Esophagus mucosa (tissue), 1 donor: ENCODE measurements at regions not wholly inside any gene's neighbourhood (a gene's known extent, or its start where the extent isn't known, plus 50 kb on each side); places are given as distances from the start of the nearest gene placed in this dataset.
"Not testable (repeated sequence)": the region's sequence is repeated elsewhere in the genome, so short reads cannot be mapped to it uniquely, and the experiment has no call there.

Source experiments
- ATAC-seq: fragments of 200-7000 bp; cut with Tn5 transposase; one replicate; pipeline ENCODE4 v1.9.1; 2020
- donor health status: DM: yes; HTN: yes; CAD: no.

DNA sequence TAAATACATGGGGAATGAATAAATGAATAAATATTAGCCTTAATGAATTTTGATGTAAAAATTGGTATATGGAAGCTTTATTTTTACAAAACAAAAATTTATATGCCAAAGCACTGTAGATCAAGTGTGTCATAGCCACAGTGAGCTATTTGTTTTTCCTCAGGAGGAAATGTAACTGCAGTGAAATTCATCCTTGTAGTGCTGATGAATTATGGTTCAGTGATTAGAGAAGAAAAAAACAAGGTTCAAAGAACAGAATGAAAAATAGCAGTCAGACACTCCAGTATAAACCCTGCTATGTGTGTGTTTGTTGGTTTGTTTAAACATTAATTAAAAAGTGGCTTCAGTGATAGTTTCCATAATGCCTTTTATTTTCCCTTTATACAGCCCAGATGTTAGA is 228.0 kb upstream of the GPR149 start:
- no peak for ATAC-seq

DNA sequence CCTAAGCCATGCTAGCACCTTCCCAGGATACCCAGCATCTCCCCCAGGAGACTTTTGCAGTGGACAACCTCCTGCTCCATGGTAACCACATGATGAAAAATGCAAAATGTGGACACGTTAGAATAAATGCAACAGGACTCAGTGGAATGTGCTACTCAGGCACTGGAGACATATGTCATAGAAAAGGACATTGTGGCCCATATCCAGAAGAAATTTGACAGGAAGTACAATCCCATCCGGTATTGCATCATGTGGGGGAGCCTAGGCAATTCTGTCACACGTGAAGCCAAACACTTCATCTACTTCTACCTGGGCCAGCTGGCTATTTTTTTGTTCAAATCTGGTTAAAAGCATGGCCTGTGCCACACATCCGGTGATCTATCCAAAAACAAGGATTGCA is 227.2 kb upstream of the GPR149 start:
- ATAC-seq, result no peak

DNA sequence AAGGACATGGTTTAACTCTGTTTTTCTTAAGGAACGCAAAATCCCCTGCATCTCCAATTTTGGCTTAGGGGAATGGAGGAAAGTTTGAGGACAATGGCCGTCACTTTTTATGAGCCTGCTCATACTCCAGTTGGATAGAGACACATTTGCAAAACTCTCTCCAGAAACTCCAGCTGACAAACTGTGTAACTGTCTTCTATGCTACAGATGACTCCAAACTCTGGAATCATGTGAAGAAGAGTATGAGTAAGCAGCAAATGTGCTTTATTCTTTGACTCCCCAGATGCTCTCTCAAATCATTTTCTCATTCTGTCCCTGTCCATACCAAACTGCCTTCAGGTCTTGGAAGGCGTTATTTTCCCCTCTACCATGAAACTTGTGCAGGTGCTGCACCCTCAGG is 226.5 kb upstream of the GPR149 start:
- ATAC-seq, result no peak

DNA sequence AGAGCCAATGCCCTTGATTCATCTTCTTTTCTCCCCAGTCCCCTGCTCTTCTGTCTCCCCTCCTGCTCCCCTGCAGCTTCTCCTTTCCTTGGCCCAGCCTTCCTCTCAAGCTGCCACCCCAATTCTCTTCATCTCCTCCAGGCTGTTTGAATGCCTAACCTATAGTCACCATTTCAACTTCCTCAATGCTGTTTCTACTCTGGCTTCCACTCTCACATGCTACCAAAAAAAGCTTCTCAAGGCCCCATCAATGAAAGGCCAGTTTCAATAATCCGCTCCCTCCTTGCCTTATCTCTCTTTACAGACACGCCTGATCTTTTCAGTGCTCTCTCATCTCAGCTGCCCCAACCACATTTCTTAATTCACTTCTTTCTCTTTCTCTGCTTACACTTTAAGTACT is 212.2 kb upstream of the GPR149 start:
- ATAC-seq, result no peak

DNA sequence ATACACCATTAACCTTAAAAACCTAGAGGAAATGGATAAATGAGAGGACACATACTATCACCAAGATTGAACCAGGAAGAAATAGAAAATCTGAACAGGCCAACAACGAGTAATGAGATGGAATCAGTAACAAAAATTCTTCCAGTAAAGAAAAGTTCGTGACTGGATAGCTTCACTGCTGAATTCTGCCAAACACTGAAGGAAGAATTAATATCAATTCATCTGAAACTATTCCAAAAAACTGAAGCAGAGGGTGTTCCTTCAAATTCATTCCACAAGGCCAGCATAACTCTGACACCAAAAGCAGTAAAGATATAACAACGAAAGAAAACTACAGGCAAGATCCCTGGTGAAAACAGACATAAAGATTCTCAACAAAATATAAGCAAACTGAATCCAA is 195.8 kb upstream of the GPR149 start:
- ATAC-seq, result no peak

DNA sequence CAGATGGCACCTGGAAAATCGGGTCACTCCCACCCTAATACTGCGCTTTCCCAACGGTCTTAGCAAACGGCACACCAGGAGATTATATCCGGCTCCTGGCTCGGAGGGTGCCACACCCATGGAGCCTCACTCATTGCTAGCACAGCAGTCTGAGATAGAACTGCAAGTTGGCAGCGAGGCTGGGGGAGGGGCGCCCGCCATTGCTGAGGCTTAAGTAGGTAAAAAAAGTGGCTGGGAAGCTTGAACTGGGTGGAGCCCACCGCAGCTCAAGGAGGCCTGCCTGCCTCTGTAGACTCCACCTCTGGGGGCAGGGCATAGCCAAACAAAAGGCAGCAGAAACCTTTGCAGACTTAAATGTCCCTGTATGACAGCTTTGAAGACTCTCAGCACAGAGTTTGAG is 189.6 kb upstream of the GPR149 start:
- ATAC-seq, result not testable (repeated sequence)

DNA sequence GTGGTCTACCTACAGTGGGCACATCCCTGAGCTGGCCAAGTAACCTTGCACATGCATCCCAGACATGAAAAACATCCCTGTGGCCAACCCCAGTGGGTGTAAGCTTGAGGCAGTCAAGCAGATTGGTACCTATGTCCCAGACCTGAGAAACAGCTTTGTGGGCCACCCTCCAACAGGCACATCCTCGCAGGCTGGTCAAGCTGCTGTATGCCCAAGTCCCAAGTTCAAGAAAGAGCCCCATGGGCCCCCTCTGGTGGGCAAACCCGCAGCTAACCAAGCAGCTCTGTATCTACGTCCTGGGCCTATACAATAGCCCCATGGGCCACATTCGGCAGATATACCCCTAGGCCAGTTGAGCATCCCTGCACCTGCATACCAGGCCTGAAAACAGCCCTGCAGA is 186.3 kb upstream of the GPR149 start:
- no peak for ATAC-seq

DNA sequence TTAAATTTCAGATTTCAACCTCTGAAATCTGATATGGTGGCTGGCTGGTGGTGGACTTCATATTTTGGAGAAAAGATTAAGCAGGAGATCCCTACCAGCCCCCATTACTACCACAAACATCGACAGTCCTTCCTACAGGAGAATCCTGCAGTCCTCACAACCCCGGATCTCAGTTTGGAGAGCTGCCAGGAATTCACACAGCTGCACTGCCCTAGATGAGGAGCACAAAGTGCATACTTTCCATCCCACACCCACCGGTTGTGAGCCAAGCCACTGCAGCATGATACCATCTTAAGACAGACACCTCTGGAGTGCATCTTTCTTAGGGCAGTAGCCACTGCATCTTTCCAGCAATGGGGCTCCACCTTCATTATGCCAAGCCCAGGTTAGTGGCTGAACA is 185.5 kb upstream of the GPR149 start:
- no peak for ATAC-seq

DNA sequence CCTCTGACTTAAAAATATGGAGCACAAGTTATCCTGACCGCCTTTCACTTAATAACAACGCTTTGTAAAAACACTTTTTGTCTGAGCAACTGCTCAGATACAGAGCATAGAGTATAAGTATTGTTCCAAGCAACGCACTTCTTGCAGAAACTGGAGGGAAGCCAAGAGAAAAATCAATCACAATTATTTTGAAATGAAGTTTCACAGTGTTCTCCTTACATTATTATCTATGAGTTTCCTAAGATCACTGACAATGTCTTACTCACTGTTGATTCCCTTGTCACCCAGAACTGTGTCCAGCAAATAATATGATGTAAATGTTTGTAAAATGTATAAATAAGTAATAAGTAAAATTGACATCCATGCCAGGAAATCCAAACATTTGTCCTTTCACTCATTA is 184.6 kb upstream of the GPR149 start:
- no peak for ATAC-seq

DNA sequence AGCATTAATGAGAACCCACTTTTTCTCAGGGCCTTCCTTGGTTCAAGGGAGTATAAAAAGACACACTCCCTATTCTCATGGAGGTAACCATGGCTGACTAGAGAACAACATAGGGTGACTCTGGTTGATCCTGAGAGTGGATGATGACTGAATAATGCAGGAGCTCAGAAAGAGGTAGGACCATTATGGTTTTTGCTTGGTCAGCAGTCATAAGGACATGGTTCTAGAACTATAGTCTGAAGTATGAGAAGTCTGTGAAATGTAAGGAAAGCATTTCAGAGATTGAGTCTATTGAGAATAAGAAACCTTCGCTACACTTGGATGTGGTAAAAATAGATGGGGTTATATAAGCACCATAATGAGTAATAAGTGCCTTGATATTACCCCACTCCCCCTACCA is 184.1 kb upstream of the GPR149 start:
- ATAC-seq, result no peak

DNA sequence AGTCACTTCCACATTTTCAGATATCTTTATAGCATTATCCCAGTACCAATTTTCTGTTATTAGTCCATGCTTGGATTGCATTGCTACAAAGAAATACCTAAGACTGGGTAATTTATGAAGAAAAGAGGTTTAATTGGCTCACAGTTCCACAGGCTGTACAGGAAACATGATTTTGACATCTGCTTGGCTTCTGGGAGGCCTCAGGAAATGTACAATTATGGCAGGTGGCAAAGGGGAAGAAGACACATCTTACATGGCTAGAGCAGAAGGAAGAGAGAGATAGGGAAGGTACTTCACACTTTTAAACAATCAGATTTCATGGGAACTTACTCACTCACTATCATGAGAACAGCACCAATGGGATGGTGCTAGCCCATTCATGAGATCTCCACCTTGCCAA is 172.3 kb upstream of the GPR149 start:
- ATAC-seq, result no peak

DNA sequence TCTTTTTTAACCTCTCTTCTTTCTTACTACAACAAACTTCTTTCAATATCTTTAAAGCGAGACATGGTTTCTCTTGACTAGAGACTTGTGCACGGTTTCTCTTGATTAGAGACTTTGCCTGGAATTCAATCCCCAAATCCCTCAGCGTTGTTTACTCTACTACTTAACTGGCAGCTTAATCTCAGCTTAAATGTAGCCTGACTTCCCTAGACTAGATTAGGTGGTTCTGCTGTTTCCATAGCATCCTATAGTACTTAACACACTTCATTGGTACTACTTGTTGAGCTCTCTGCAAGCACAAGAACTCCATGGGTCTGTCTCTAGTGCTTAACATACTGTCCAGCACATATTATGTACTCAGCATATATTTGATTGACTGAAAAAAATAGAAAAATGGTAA is 168.2 kb upstream of the GPR149 start:
- no peak for ATAC-seq

DNA sequence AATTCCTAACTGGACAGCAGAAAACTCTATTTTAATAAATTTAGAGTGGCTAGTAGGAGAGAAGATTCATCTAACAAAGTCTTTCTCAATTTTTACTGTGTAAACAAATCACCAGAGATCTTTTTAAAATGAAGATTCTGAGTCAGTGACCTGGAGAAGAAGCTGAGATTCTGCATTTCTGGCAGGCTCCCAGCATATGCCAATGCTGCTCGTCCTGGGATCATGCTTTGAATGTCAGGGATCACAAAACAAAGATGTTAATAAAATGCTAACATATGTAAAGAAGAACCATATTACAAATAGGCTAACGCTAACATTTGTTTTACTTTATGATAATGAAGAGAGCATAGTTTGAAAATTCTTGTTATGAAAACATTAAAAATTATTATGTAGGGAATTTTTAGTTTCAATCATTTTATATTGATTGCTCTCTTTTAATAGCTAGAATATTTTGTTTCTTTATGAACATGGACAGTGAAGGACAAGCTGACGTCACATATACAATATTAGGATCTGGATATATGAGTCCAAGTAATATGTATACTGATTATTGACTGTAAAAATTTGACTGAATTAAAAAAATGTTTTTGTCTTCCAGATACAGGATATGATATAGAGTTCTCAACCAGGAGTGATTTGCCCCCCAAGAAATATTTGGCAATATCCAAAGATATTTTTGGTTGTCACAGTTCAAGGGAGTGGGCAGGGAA is 160.8 kb upstream of the GPR149 start:
- no peak for ATAC-seq

DNA sequence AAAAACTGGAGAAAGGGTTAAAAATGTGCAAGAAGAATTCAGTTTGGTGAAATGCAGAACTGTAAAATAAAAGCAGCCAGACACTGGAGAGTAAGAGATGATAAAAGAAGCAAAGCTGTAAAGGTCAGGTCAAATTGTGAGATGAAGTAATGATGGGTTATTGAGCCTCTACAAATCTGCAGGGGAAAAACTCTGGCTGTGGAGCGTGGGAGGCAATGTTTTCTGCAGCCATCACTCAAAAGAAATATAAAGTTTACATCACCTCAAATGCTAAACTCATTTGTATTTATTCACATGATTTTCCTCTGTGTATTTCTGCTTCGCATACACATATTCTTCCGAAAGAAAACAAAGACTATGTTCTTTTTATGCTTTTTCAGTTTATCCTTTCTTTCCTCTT is 158.8 kb upstream of the GPR149 start:
- no peak for ATAC-seq

DNA sequence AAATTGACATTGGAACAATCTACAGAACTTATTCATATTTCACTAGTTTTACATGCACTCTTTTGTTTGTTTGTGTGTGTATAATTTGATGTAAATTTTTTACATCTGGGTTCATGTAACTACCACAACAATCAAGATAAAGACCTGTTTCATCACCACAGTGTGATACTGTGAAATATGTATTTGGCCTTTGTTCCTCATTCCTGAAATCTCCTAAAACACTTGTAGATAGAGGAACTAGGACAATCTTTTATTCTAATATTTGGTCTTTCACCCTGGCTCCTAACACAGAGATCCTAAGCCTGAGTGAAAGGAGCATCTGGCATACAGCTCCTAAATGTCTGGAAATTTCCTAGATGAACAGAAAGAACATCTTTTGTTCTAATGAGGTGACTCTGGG is 155.0 kb upstream of the GPR149 start:
- no peak for ATAC-seq

DNA sequence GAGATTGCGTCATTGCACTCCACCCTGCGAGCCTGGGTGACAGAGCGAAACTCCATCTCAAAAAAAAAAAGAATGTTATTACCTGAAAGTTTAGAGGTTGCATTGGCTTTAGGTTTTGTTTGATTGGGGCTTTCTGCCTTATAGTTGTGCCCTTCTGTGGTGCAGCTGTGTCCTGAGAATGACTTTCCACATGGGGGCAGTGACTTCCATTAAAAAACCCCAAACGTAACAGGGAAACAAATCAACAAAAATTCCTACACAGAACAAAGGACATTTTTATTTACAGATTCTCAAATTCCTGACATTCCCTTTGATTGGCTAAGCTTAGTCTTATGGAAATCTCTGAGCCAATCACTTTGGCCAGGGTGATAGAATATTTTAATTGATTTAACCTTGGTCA is 154.1 kb upstream of the GPR149 start:
- no peak for ATAC-seq

DNA sequence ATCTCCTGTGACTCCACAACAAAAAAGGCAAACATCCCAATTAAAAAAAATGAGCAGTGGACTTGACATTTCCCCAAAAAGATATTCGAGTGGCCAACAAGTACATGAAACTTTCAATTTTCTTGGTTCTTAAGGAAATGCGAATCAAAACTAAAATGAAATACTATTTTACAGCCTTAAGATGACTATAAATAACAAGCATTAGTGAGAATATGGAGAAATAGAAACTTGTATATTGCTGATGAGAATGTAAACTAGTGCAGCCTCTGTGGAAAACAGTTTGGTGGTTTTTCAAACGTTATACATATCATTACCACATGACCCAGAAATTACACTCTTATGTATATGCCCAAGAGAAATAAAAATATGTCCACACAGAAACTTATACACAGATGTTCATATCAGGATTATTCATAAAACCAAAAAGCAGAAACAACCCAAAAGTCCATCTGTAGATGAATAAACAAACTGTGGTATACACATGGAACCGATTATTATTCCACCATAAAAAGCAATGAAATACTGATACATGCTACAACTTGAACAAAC is 153.2 kb upstream of the GPR149 start:
- no peak for ATAC-seq

DNA sequence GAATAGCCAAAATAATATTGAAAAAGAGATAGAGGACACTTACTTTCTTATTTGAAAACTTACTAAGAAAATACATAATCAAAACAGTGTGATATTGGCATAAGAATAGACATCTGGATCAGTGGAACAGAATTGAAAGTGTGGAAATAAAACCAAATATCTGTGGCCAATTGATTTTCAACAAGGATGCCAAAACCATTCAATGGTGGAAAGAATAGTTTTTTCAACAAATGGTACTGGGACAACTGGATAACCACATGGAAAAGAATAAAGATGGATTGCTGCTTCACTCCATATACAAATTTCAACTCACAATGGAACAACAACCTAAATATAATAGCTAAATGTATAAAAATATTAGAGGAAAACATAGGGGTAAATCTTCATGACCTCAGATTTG is 152.5 kb upstream of the GPR149 start:
- no peak for ATAC-seq

DNA sequence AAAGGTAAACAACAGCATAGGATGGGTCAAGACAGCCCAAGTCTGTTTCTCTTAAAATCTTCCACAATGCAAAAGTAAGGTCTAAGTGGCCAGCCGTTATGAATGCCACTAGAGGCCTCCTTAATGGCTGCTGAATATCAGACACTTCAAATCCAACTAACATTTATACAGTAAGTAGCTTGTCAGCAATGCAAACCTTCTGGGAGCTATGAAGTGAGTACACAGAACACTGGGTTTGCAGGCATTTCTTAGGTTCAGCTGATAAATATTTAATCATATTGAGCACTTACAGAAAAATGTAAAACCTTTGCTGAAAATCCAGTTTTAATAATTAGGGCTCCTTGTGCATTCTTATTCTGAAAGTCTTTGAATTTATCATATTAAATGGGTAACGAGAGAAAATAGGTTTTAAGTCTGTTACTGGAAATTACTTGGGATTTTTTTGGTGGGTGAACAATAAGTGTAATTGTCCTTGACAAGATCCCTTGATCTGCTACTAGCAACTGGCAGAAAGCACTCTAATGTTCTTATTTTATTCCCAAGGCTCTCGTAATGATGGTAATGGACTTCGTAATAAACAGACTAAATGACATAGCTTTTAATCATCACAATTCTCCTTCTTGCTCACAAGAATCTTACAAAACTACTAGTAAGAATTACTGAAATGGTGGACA is 141.7 kb upstream of the GPR149 start:
- no peak for ATAC-seq

DNA sequence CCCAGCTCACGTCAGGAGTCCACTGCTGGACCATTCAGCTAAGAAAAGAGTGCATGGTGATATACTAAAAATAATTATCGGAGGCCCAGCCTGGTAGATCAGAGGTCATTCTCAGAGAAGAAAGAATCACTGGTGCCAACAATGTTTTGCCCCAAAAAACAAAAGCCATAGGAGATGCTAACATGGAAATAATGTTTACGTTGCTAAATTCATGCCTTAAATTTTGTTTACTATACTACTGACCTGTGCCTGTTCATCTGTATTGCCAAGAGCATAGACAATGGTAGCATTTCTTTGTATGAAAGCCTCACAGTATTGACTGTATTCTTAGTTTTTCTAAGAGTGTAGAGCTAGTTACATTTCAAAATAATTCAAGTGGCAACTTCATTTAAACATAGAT is 138.1 kb upstream of the GPR149 start:
- ATAC-seq, result no peak

DNA sequence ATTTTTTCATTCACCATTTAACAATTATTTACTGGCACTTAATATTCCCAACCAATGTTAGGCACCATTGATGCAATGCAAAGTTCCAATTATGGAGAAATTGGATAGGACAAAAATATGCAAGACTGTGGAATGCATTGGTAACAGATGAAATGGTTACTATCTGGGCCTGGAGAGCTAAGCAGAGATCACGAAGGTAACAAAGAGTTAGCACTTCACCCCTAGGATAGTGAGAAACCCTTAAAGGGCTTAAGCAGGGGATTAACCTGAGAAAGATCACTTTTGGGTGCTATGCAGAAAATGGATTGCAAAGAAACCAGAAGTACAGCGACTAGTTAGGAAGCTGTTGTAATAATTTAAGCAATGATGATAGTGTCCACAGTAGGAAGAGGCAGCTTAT is 129.6 kb upstream of the GPR149 start:
- ATAC-seq, result no peak

DNA sequence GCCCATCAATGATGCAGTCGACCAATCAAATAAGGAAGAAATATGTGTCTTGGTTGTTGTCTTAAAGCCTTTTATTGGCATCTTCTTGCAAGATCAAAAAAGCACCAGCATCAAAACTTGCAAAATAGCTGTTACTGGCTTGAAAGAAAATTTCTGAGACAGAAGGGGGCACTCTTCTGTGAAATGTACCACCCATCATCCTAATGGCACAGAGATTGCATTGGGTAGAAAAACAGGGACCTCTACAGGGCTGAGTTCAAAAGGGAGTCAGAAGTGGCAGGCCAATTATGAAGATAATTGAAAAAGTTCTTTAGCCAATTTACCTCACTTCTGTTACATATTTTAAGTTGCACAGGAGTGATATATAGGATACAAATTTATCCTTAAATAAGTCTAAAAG is 122.3 kb upstream of the GPR149 start:
- ATAC-seq, result no peak

DNA sequence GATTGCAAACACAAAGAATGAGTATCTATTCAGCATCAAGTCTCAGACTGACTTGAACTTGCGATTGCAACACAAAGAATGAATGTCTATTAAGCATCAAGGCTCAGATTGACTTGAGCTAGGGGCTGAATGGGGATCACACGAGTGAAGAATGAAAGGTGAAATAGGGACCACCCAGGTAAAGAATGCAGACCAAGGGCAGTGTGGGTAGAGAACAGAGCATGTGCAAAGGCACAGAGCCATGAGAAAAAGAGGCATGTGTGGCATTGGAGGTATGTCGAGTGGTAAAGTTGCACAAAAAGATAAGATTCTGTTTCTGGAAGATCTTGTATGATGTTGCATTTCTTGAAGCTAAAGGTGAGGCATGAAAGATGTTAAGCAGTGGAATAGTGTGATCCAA is 119.4 kb upstream of the GPR149 start:
- ATAC-seq, result no peak

DNA sequence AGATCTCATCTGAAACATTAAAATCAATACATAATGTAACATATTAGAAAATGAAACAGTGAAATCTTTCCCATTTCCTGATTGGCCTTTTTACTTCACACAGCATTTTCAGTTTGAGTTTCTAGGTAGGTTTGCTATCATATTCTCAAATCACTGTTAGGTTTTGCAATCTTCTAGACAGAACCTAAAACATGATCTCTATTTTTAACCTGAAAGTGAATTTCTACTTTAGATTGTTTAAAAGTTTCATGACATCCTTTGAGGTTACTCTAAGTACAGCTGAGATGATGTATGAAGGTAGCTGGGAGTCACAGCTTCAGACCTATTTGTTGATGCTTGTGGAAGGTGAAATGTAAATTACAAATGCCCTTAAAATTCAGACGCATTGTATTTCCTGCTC is 118.4 kb upstream of the GPR149 start:
- ATAC-seq, result no peak

DNA sequence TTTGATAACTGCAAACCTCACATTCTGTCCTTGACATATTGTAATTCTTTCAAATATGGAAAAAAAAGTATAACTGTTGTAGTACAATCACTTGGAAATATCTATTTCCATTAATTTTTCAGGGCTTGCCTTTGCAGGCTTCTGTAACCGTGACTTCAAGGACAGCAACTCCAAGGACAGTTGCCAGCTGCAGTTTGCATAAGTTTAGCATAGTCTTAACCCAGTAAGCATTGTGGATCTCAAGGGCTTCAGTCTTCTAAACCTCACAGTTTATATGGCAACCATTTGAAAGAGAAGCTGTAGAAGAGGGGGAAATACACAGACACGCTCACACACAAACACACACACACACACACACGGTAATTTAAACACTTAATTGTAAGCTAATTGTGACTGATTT is 112.8 kb upstream of the GPR149 start:
- no peak for ATAC-seq
